HAP-1 (cell line): ENCODE measurements at regions not wholly inside any gene's neighbourhood (a gene's known extent, or its start where the extent isn't known, plus 50 kb on each side); places are given as distances from the start of the nearest gene placed in this dataset.
"Not testable (repeated sequence)": the region's sequence is repeated elsewhere in the genome, so short reads cannot be mapped to it uniquely, and the experiment has no call there.

Source experiments
- DNase-seq, 2 experiments: peaks; one replicate each; pipeline ENCODE4 v3.0.0-alpha.2; 2016 to 2020; ENCODE audit warnings: low spot score in 2 of 2
- H3K27me3 ChIP-seq: fragments of 250-450 bp; sonication (Bioruptor Pico); 2 replicates; pipeline ENCODE4 v1.5.1; 2020; ENCODE audit warnings: low read depth, mild to moderate bottlenecking, moderate library complexity
- H3K36me3 ChIP-seq: fragments of 250-450 bp; sonication (Bioruptor Pico); replicated peaks from 2 replicates; pipeline ENCODE4 v1.5.1; 2020; ENCODE audit warnings: mild to moderate bottlenecking
- H3K4me1 ChIP-seq: fragments of 250-450 bp; sonication (Bioruptor Pico); 2 replicates; pipeline ENCODE4 v1.5.1; 2020; ENCODE audit warnings: mild to moderate bottlenecking
- H3K4me3 ChIP-seq: fragments of 250-450 bp; sonication (Bioruptor Pico); 2 replicates; pipeline ENCODE4 v1.5.1; 2020; ENCODE audit warnings: mild to moderate bottlenecking, moderate library complexity
- H3K9me3 ChIP-seq: fragments of 250-450 bp; sonication (Bioruptor Pico); 2 replicates; pipeline ENCODE4 v1.5.1; 2020; ENCODE audit warnings: mild to moderate bottlenecking, moderate library complexity
- in situ Hi-C: fragments of 300-500 bp; cut with MboI; formaldehyde crosslinking; loops from 3 replicates; pipeline ENCODE4 v1.14.3; 2020; ENCODE audit warnings: low sequenced_read_pairs, inconsistent platforms, mixed read lengths

GRCh38 chr5:1573217-1574022, 49.7 kb upstream of the LPCAT1 start:
- H3K4me3 ChIP-seq, H3K27me3 ChIP-seq, DNase-seq, H3K4me1 ChIP-seq, in situ Hi-C loops, H3K9me3 ChIP-seq: not testable (repeated sequence)
- H3K36me3 ChIP-seq = peaks cover 17% of the 10 kb centered on the region
